SU-DHL-6 (cell line): ENCODE measurements at regions not wholly inside any gene's neighbourhood (a gene's known extent, or its start where the extent isn't known, plus 50 kb on each side); places are given as distances from the start of the nearest gene placed in this dataset.

ENCODE experiments used
- H2AFZ ChIP-seq: fragments of 200-600 bp; sonication (generic); 2 replicates; pipeline ENCODE4 v1.6.1; 2014; ENCODE audit warnings: low read depth, mild to moderate bottlenecking, moderate library complexity, mixed read lengths, antibody characterized with exemption, low read length; ENCODE audit not compliant: severe bottlenecking
- H3F3A ChIP-seq: fragments of 200-600 bp; shearing (Covaris generic); 2 replicates; pipeline ENCODE4 v1.6.0; 2016; ENCODE audit warnings: antibody characterized with exemption, mild to moderate bottlenecking; ENCODE audit not compliant: insufficient read depth
- H3K27ac ChIP-seq: fragments of 200-600 bp; sonication (generic); 2 replicates; pipeline ENCODE4 v1.5.1; 2016; ENCODE audit warnings: low read depth, mild to moderate bottlenecking, low read length, moderate library complexity, mixed read lengths
- H3K27me3 ChIP-seq: fragments of 200-600 bp; sonication (generic), shearing (Covaris generic); 2 replicates; pipeline ENCODE4 v1.6.0; 2014; ENCODE audit warnings: mild to moderate bottlenecking, low read length
- H3K36me3 ChIP-seq: fragments of 200-600 bp; sonication (generic); 2 replicates; pipeline ENCODE4 v1.6.1; 2014; ENCODE audit warnings: mild to moderate bottlenecking, low read length, mixed read lengths
- H3K4me2 ChIP-seq: fragments of 300-600, 200-600 bp; shearing (Covaris generic), sonication (generic); 2 replicates; pipeline ENCODE4 v1.6.0; 2014; ENCODE audit warnings: low read length, low read depth, mild to moderate bottlenecking; ENCODE audit not compliant: poor library complexity, severe bottlenecking
- H3K4me3 ChIP-seq: fragments of 200-600 bp; sonication (generic); 2 replicates; pipeline ENCODE4 v1.5.1; 2014; ENCODE audit warnings: antibody characterized with exemption, low read length, mild to moderate bottlenecking, mixed read lengths; ENCODE audit not compliant: insufficient read depth, poor library complexity, severe bottlenecking
- H3K79me2 ChIP-seq: fragments of 200-600 bp; sonication (generic); 2 replicates; pipeline ENCODE4 v1.6.1; 2014; ENCODE audit warnings: mild to moderate bottlenecking, low read length, moderate library complexity; ENCODE audit not compliant: insufficient read depth
- H3K9ac ChIP-seq: fragments of 200-600 bp; sonication (generic); 2 replicates; pipeline ENCODE4 v1.7.0; 2014; ENCODE audit warnings: mild to moderate bottlenecking, low read length
- H3K9me2 ChIP-seq: fragments of 200-600 bp; sonication (generic); replicated peaks from 2 replicates; pipeline ENCODE4 v1.6.1; 2014; ENCODE audit warnings: low read length; ENCODE audit not compliant: insufficient read depth
- H3K9me3 ChIP-seq: fragments of 200-600 bp; sonication (generic); 2 replicates; pipeline ENCODE4 v1.6.1; 2014; ENCODE audit warnings: low read length, mixed read lengths; ENCODE audit not compliant: insufficient read depth
- H4K20me1 ChIP-seq: fragments of 200-600 bp; sonication (generic); 2 replicates; pipeline ENCODE4 v1.6.1; 2014; ENCODE audit warnings: low read depth, mild to moderate bottlenecking, antibody characterized with exemption, low read length, moderate library complexity, mixed read lengths
- CTCF ChIP-seq: fragments of 200-600 bp; sonication (generic); IDR thresholded peaks from one replicate; pipeline ENCODE4 v1.5.1; 2017; ENCODE audit warnings: antibody characterized with exemption, mild to moderate bottlenecking, low read length, moderate library complexity; ENCODE audit not compliant: insufficient read depth, poor library complexity, severe bottlenecking
- EZH2phosphoT487 ChIP-seq: fragments of 200-600 bp; sonication (generic), shearing (Covaris generic); conservative IDR thresholded peaks from 2 replicates; pipeline ENCODE4 v1.6.1; 2018; ENCODE audit warnings: mild to moderate bottlenecking, antibody characterized with exemption, low read length, moderate library complexity, mixed read lengths

- Histone ChIP-seq H3F3A (no peaks in the 10 kb centered on the region), H2AFZ (no peak overlapping the region), H3K27ac (no peak overlapping the region), H3K4me2 (no peak overlapping the region), H3K36me3 (no peaks in the 10 kb centered on the region), H4K20me1 (no peaks in the 10 kb centered on the region), H3K27me3 (no peaks in the 10 kb centered on the region), H3K9me3 (no peaks in the 10 kb centered on the region), H3K79me2 (no peaks in the 10 kb centered on the region), H3K9me2 (no peaks in the 10 kb centered on the region), H3K9ac (no peak overlapping the region), H3K4me3 (no peak overlapping the region)
- TF ChIP-seq EZH2phosphoT487 (no peak), CTCF (no peak)
These were observed 654.2 kb upstream of the PKN2 start for GRCh38 chr1:88029899-88030298.

- H2AFZ ChIP-seq: no peak overlapping the region
- H3K9me2 ChIP-seq: no peaks in the 10 kb centered on the region
- H3K36me3 ChIP-seq: peaks cover 7% of the 10 kb centered on the region; the same call in 1 of the 2 replicates
- H3K27me3 ChIP-seq: no peaks in the 10 kb centered on the region
- TF ChIP-seq EZH2phosphoT487 (no peak), CTCF (no peak)
- H3K9me3 ChIP-seq: peaks cover 12% of the 10 kb centered on the region; the same call in 1 of the 2 replicates
- no peaks in the 10 kb centered on the region for H4K20me1 ChIP-seq
- H3K4me2 ChIP-seq: no peak overlapping the region
- no peaks in the 10 kb centered on the region for H3K79me2 ChIP-seq
- no peak overlapping the region for H3K9ac ChIP-seq
- no peak overlapping the region for H3K27ac ChIP-seq
- no peaks in the 10 kb centered on the region for H3F3A ChIP-seq
- no peak overlapping the region for H3K4me3 ChIP-seq
These were observed 648.5 kb upstream of the PKN2 start for GRCh38 chr1:88035578-88035977.

GRCh38 chr1:88036345-88037014, 647.6 kb upstream of the PKN2 start:
- Histone ChIP-seq H3K27ac (no peak overlapping the region), H3K9me3 (peaks cover 12% of the 10 kb centered on the region; the same call in 1 of the 2 replicates), H4K20me1 (no peaks in the 10 kb centered on the region), H3K27me3 (no peaks in the 10 kb centered on the region), H3K9me2 (no peaks in the 10 kb centered on the region), H3K4me2 (no peak overlapping the region), H3K9ac (no peak overlapping the region), H3F3A (no peaks in the 10 kb centered on the region), H2AFZ (no peak overlapping the region), H3K36me3 (peaks cover 14% of the 10 kb centered on the region; the same call in 1 of the 2 replicates), H3K4me3 (no peak overlapping the region), H3K79me2 (no peaks in the 10 kb centered on the region)
- TF ChIP-seq CTCF (no peak), EZH2phosphoT487 (no peak)
